ENCODE measurements at regions not wholly inside any gene's neighbourhood (a gene's known extent, or its start where the extent isn't known, plus 50 kb on each side); places are given as distances from the start of the nearest gene placed in this dataset.

- no peak for TF ChIP-seq POLR2A (IDR thresholded peaks at IDR 0.05)
- TF ChIP-seq CTCF (IDR thresholded peaks at IDR 0.05): no peak
These were observed 49.9 kb upstream of the CD2AP start for GRCh38 chr6:47427680-47428079.
